Lower leg skin (tissue), 3 donors: ENCODE measurements at regions not wholly inside any gene's neighbourhood (a gene's known extent, or its start where the extent isn't known, plus 50 kb on each side); places are given as distances from the start of the nearest gene placed in this dataset.

Experiments used
- CTCF ChIP-seq, 3 donors: fragments of 450-650 bp; IDR thresholded peaks; one replicate each; pipeline ENCODE4 v1.5.1; 2016; ENCODE audit warnings: antibody characterized with exemption in 3 of 3, mild to moderate bottlenecking in 3 of 3, moderate library complexity in 2 of 3
- POLR2A ChIP-seq, 2 donors: fragments of 450-650 bp; IDR thresholded peaks; one replicate each; pipeline ENCODE4 v1.6.1; 2016 to 2017; ENCODE audit warnings: antibody characterized with exemption in 2 of 2, mild to moderate bottlenecking in 1 of 2, moderate library complexity in 1 of 2

GRCh38 chr5:166083183-166083959, 2208.1 kb upstream of the WWC1 start:
- no peak for TF ChIP-seq CTCF (IDR thresholded peaks at IDR 0.05)
- no peak for TF ChIP-seq POLR2A (IDR thresholded peaks at IDR 0.05)
